Esophagus mucosa (tissue), 1 donor: ENCODE measurements at regions not wholly inside any gene's neighbourhood (a gene's known extent, or its start where the extent isn't known, plus 50 kb on each side); places are given as distances from the start of the nearest gene placed in this dataset.
"Not testable (repeated sequence)": the region's sequence is repeated elsewhere in the genome, so short reads cannot be mapped to it uniquely, and the experiment has no call there.

Experiments used
- ATAC-seq: fragments of 200-7000 bp; cut with Tn5 transposase; one replicate; pipeline ENCODE4 v1.9.1; 2020
- donor health status: DM: yes; HTN: yes; CAD: no.

DNA sequence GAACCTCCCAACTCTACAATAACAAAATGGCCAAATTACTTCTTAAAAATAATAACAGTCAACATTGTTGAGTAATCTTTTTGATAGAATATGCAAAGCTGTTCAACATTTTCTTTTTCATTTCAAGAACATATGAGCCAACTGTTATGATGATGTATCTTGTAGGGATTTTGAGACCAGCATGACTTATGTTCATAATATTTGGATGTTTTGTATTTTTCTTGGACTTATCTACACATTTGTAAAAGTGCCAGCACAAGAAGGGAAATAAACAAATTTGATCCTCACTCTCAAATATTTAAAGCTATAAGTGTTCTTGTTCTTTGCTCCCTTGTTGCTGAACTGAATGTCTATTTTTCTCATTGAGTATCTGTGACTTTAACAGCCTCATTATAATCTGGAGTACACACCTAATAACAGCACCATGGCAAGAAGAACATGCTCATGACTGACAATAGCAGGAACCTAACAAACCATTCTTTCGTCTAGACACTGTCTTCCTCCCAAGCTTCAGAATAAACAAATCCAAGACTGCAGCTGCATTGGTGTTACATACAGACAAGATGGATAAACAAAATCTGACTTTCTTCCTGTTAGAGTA, 1049.7 kb downstream of the FAT4 start:
- no peak for ATAC-seq

DNA sequence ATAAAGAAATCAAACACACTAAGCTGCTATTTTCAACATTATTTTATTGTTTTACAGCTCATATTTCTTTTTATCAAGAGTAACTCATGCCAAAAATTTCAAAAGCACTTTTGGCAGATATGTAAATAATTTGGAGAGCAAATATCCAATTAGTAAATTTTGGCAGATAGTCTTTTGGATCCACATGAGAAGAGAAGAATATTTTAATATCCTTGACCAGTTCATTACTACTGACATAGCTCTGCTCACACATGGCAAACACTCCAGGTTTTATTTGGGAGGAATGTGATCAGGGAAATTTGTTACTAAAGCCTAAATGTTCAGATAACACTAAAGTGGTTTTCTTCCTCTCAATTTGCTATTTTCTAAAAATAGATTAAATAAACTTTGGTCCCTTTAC, 1054.3 kb downstream of the FAT4 start:
- ATAC-seq: no peak

DNA sequence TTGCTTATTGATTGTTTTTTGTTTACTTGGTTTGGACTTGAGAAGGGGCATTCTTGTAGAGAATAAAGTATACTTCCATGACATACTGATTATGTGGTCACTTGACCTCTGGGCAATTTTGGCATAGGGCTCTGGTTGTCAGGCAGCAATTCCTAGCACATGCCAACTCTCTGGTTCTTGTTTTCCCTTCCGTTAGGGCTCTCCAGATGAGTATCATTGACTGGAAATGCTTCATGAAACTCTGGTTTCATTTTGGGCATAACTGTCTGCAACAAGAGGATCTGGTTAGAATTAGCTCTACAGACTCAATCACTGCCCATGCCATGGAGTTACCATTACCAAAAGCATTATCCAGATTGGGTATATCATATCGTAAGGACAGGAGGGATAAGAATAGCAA, 1057.9 kb downstream of the FAT4 start:
- ATAC-seq: no peak

DNA sequence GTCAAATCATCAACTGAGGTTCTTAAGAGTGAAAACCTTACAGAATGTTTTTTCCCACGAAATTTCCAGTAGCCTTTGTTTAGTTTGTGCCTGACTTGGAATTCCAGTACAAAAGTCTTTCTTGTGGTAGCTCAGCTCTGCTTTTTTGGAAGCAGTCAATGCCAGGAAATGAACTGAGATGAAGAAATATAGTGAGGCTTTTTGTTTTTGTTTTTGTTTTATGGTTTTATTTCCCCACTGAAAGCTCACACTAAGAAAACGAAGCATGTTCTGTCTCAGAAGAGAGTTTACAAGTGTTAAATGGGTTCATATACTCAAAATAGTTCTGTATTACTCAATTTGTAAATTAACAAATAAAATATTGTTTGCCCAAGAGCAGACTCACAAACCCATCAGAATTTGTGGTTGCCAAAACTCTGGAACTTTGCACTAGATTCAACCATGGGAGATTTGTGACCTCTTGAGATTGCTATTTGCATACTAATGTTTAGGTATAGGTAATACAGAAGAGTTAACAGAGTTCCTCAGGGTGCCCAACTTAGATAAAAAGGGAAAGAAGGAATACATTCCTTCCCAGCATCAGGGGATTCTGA, 1060.8 kb downstream of the FAT4 start:
- ATAC-seq: no peak

DNA sequence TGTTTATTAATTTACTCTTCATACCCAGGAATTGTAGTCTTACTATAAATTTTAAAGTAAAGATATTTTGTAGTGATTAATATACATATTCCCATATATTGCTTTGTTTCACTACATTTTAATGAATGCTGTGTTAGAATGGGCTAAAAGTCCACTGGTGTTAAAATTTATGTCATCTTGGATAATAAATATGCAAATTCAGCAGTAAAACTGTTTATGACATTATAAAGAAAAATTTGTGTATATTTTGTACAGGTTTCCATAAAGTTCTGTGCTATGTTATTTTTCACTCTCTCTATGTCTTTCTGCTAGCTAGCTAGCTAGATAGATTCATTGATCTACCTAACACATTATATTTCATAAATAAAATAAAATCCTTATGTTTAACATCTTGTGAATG, 1071.2 kb downstream of the FAT4 start:
- no peak for ATAC-seq

DNA sequence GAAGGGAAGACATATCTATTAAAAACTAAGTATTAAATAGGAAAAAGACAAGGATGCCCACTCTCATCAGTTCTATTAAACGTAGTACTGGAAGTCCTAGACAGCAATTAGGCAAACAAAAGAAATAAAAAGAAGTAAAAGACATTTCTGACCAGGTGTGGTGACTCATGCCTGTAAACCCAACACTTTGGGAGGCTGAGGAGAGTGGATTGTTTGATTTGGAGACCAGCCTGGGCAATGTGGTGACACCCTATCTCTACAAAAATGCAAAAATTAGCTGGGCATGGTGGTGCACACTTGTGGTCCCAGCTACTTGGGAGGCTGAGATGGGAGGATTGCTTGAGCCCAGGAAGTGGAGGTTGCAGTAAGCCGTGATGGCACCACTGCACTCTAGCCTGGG, 1071.8 kb downstream of the FAT4 start:
- no peak for ATAC-seq

DNA sequence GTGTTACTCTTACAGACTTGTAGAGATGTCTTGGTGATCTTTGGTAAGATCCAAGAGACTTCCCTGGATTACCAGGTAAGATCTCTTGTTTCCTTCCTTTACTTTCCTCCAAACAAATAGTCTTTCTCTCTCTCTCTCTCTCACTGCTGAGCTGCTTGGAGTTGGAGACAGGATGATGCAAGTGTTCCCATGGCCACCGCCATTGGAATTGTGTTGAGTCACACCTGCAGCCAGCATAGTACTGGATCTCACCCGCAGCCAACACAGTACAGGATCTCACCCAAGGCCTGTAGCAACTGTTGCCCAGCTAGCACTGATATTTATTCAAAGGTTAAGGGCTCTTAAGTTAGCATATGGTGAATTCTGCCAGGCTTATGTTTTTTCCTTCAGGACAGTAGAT, 1080.9 kb downstream of the FAT4 start:
- ATAC-seq: no peak

DNA sequence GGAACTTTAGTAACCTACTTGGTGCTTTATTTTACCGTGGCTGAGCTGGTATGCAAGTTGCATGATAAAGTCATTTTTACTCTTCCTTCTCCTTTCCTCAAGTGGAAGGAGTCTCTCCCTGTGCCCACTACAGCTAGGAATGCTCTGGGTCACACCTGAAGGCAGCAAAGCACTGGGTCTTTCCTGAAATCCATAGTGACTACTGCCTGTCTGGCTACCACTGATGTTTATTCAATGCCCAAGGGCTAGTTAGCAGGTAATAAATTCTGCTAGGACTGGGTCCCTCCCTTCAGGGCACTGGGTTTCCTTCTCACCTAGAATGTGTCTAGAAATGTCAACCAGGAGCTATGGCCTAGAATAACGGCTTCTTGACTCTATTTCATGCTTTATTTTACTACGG, 1081.4 kb downstream of the FAT4 start:
- ATAC-seq: no peak

DNA sequence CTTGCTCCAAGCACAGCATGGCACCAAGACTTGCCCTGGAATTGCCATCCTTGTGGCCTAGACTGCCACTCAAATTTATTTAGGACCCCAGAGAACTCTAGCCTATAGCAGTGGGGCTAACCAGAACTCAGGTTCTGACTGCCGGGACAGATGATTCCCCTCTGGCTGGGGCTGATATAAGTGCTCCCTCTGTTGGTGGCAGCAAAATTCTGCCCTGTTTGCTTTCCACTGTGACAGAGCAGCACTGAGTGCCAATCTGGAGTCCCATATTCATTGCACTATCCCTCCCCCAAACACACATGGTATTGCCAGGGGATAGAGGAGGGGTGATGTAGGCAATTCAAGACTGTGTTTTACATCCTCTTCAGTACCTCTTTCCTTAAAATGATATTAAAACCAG, 1081.9 kb downstream of the FAT4 start:
- ATAC-seq: no peak

DNA sequence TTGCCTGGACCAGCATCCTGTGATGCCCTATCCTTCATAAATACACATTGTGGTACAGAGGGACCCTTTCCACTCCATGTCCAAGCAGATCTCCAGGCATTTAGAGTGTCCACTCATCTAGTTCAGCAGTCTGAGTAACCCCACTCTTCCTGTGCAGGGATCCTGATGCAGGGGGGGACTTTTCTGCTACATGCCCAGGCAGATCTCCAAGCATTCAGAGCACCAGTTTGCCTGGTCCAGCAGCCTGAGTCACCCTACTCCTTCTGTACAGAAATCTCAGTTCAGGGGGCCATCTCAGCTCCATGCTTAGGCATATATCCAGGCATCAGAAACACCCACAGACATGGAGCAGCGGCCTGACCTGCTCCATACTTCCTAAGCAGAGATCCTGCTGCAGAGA, 1089.8 kb downstream of the FAT4 start:
- ATAC-seq: no peak

DNA sequence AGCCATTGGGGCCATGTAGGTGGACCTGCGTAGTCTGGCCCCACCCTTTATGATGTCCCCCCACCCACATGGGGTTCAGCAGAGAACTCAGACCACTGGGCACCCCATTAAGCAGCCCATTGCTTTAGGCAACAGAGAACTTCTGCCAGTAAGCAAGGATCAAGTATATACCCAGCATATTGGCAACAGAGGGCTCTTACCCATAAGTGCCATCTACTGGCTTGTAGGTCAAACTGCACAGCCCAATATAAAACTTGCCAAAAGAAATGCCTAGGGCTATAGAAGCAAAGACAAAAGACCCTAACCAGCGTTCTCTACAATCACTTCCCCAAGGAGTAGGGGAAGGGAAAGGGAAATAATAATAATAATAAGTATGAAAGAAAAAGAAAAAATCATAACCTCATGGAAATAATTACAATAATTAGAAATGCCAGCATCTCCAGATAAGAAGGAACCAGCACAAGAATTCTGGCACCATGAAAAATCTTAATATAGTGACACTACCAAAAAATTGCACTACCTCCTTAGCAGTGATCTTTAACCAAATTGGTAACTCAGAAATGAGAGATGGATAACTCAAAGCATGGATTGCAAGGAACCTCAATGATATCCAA, 1090.7 kb downstream of the FAT4 start:
- peak; percentile 32 for ATAC-seq

DNA sequence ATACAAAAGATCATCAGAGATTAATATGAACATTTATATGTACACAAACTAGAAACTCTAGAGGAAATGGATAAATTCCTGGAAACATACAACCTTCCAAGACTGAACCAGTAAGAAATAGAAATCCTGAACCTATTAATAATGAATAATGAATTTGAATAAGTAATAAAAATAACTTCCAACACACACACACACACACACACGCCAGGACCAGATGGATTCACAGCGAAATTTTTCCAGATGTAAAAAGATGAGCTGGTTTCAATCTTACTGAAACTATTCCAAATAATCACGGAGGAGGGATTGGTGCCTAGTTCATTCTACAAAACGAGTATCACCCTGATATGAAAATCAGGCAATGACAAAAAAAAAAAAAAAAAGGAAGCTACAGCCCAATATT, 1095.0 kb downstream of the FAT4 start:
- no peak for ATAC-seq

DNA sequence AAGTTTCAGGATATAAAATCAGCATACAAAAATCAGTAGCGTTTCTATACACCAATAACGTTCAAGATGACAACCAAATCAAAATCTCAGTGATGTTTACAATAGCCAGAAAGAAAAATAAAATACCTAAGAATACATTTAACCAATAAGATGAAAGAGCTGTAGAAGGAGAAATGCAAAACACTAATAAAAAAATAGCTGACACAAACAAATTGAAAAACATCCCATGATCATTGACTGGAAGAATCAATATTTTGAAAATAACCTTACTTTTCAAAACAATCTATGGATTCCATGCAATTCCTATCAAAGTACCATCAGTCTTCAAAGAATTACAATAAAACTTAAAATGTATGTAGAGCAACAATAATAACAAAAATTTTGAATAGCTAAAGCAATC, 1096.3 kb downstream of the FAT4 start:
- no peak for ATAC-seq

DNA sequence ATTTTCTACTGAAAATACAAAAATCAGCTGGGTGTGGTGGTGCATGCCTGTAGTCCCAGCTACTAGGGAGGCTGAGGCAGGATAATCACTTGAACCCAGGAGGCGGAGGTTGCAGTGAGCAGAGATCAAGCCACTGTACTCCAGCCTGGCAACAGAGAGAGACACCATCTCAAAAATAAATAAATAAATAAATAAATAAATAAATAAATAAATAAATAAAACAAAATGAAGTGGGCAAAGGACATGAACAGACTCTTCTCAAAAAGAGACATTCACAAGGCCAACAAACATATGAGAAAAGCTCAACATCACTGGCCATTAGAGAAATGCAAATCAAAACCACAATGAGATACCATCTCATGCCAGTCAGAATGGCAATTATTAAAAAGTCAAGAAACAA, 1097.6 kb downstream of the FAT4 start:
- ATAC-seq: not testable (repeated sequence)

DNA sequence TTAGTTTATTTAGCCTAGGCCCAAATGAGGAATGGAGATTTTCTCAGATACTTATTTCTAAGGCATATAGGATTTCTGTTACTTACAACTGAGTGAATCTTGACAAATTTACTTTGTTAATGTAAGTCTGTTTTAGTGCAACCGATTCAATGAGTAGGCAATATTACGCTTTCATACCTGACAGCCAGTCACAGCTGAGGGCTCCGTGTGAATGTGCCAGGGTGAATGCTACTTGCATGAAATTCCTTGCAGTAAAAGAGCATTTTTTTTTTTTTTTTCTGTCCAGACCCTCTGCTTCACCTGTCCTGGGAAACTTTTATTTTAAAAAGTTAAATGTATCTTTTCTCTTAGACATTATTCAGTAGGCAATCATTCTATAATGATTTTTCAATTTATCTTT, 1100.0 kb downstream of the FAT4 start:
- ATAC-seq: no peak

DNA sequence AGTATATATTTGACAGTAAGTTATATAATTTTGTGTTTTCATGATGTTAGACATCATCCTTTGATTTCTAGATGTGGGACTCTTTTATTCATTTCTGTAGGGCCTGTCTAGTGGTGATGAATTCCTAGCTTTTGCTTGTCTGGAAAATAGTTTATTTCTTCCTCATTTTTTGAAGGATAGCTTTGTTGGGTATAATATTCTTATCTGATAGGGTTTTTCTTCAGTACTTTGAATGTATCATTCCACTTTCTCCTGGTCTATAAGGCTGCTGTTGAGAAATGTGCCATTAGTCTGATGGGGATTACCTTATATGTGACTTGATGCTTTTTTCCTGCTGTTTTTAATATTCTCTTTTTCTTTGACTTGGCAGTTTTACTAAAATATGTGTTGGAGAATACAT, 1104.5 kb downstream of the FAT4 start:
- no peak for ATAC-seq

DNA sequence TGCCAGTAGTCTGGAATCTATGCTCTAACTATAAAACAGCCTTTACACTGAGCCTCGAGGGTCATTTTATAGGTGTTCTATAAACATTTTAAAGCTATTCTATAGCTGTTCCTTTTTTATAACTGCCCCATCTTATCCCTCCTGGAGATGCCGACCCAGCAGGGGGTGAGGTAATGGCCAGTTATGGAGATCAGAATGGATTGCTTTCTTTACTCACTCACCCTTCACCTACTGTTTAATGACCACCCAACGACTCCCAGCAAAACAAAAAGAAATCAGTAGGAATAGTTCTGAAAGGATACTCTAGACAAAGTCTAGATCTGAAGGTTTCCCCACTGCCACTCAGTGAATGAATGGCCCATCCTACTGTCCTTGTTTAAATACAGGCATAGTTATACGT, 1113.1 kb downstream of the FAT4 start:
- ATAC-seq: no peak

DNA sequence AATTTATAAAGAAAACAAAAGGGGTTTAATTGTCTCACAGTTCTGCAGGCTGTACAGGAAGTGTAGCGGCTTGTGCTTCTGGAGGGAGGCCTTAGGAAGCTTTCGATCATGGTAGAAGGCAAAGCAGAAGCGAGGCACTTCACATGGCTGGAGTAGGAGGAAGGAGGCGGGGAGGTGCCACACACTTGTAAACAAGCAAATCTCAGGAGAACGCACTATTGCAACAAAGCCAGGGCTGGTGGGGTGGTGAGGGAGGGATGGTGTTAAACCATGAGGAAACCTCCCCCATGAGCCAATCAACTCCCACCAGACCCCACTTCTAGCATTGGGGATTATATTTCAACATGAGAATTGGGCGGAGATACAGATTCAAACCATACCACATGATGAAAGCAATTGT, 1116.3 kb downstream of the FAT4 start:
- no peak for ATAC-seq

DNA sequence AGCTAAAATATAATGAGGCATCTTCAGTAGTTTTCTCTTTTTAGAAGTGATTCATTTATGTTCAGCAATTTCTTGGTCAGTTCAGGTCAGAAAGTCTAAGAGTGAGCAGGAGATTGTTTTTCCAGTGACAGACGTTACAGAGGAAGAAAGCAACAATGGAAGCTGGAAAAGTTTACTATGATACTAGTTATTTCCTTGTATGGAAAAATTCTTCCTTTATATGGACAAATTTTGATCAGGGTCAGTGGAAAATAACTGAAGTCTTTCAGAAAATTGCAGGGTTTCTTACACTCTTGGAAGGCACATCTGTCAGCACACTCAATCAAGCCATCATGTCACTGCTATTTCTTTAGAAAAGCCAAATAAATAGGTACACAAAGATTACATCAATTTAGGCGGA, 1120.7 kb downstream of the FAT4 start:
- no peak for ATAC-seq

DNA sequence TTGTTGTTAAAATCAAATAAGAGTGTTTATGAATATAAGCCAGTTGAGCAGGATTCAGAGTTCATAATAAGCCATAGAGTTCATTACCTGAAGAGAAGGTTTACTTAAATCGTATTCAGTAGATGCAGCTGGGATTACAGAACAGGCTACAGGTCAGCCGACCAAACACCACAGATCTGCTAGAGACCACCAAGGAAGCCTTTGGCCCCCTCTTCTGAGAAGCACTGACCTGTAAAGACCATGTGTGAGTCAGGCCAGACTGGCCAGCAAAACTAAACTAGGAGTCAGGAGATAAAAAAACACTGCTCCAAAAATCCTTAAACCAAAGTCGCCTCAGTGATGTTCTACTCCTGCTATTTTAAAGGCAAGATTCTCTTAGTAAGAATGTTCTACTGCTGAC, 1125.5 kb downstream of the FAT4 start:
- ATAC-seq: no peak

DNA sequence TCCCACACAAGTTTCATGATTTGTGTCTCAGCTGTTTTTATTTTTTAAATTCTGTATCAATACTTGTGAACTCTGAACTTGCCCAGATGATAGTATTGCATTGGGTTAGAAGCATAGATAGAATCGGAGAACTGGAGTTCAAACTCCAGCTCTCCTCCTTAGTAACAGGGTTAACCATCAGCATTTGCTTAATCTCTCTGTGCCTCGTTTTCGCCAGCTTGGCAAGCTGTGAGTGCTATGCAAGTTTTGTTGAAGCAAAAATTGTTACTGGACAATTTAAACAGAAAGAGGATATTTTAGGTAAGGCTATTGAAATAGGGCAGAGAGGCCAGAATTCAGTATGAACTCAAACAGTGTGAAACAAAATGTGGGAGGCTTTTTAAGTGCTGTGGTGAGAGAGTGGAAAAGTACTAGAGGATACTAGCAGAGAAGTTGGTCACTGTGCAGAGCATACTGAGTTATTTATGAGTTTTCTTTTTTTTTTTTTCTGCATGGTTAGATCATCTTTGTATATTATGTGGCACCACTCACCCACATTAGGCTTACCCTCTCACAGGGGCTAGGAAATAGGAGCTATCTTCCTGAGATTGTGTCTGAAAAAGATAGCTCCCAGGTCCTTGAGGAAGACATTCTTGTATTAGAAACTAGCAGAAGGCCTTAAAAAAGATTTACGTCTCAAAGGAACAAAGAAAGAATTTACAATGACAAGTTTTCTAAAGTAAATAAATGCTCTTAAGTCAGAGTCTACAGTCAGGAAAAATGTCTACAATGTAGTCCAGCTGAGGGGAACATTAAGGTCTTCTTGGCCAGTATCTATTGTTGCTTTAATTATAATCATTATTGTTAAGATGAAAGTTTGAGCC, 1126.6 kb downstream of the FAT4 start:
- no peak for ATAC-seq

DNA sequence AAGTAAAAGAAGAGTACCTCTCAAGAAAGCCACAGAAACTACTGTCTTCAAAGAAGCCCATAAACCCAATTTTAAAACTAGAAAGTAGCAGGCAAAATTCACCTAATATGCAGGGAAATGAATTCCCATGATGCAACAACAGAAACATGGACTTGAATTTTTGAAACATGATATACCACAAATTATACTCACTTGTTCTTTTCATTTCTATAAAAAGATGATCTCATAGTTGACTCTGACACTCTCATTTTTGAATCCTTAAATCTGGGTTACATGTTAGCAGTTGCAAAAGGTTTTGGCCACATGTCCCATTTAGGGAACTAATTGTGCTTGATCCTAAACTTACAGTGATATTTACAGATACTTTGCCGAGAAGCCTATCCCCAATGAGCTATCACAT, 1130.8 kb downstream of the FAT4 start:
- no peak for ATAC-seq

DNA sequence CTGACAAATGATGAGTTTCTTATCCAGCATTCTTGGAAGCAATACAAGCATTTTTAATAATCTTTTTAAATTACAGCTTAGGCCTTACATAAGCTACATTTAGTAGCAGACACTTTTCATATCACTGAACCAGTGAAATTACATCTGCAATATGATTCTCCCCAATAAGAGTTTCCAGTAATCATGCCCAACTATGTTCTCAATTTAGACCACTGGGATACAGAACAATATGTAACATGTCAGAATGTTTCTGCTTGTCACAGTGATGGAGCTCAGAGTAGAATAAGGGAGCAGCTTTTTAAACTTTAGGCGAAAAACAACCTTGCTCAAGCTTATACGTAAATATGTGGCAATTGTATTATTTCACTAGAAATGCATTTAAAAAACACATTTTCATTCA, 1132.2 kb downstream of the FAT4 start:
- no peak for ATAC-seq
